PC-3 (cell line): ENCODE measurements at regions not wholly inside any gene's neighbourhood (a gene's known extent, or its start where the extent isn't known, plus 50 kb on each side); places are given as distances from the start of the nearest gene placed in this dataset.

Experiments used
- CTCF ChIP-seq: fragments of 300-600 bp; sonication (generic); conservative IDR thresholded peaks from 2 replicates; pipeline ENCODE4 v1.5.1; 2017; ENCODE audit warnings: antibody characterized with exemption, low read depth, mild to moderate bottlenecking, low read length
- EZH2 ChIP-seq: fragments of 300-600 bp; sonication (generic); IDR thresholded peaks from one replicate; pipeline ENCODE4 v1.6.1; 2017; ENCODE audit warnings: antibody characterized with exemption, mild to moderate bottlenecking, low read length; ENCODE audit not compliant: unreplicated experiment

GRCh38 chr11:23406131-23406819, 546.0 kb upstream of the CCDC179 start:
- TF ChIP-seq CTCF: no peak
- TF ChIP-seq EZH2: no peak
